ENCODE measurements at regions not wholly inside any gene's neighbourhood (a gene's known extent, or its start where the extent isn't known, plus 50 kb on each side); places are given as distances from the start of the nearest gene placed in this dataset.

GRCh38 chr22:48505891-48506290 lies 1321.8 kb downstream of the BRD1 start:
- TF ChIP-seq, protein P1, sequence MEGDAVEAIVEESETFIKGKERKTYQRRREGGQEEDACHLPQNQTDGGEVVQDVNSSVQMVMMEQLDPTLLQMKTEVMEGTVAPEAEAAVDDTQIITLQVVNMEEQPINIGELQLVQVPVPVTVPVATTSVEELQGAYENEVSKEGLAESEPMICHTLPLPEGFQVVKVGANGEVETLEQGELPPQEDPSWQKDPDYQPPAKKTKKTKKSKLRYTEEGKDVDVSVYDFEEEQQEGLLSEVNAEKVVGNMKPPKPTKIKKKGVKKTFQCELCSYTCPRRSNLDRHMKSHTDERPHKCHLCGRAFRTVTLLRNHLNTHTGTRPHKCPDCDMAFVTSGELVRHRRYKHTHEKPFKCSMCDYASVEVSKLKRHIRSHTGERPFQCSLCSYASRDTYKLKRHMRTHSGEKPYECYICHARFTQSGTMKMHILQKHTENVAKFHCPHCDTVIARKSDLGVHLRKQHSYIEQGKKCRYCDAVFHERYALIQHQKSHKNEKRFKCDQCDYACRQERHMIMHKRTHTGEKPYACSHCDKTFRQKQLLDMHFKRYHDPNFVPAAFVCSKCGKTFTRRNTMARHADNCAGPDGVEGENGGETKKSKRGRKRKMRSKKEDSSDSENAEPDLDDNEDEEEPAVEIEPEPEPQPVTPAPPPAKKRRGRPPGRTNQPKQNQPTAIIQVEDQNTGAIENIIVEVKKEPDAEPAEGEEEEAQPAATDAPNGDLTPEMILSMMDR (IDR thresholded peaks at IDR 0.05; ENCODE audit: insufficient read depth, low read length): no peak
- no peak for TF ChIP-seq POLR2AphosphoS5 (IDR thresholded peaks at IDR 0.05; ENCODE audit: low read depth)

All from HL-60 (cell line).